PC-9 (cell line): ENCODE measurements at regions not wholly inside any gene's neighbourhood (a gene's known extent, or its start where the extent isn't known, plus 50 kb on each side); places are given as distances from the start of the nearest gene placed in this dataset.
"Not testable (repeated sequence)": the region's sequence is repeated elsewhere in the genome, so short reads cannot be mapped to it uniquely, and the experiment has no call there.

Experiments
- EZH2 ChIP-seq: fragments of 200-600 bp; sonication (generic); IDR thresholded peaks from 2 replicates; pipeline ENCODE4 v1.8.0; 2017; ENCODE audit warnings: antibody characterized with exemption, low read depth
- TF ChIP-seq, protein P1 (sequence below): fragments of 200-600 bp; sonication (generic); conservative IDR thresholded peaks from 2 replicates; pipeline ENCODE4 v1.6.1; 2017; ENCODE audit warnings: mixed run types, antibody characterized with exemption, mild to moderate bottlenecking, moderate library complexity

- not testable (repeated sequence) for TF ChIP-seq EZH2
- TF ChIP-seq, protein P1, sequence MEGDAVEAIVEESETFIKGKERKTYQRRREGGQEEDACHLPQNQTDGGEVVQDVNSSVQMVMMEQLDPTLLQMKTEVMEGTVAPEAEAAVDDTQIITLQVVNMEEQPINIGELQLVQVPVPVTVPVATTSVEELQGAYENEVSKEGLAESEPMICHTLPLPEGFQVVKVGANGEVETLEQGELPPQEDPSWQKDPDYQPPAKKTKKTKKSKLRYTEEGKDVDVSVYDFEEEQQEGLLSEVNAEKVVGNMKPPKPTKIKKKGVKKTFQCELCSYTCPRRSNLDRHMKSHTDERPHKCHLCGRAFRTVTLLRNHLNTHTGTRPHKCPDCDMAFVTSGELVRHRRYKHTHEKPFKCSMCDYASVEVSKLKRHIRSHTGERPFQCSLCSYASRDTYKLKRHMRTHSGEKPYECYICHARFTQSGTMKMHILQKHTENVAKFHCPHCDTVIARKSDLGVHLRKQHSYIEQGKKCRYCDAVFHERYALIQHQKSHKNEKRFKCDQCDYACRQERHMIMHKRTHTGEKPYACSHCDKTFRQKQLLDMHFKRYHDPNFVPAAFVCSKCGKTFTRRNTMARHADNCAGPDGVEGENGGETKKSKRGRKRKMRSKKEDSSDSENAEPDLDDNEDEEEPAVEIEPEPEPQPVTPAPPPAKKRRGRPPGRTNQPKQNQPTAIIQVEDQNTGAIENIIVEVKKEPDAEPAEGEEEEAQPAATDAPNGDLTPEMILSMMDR: not testable (repeated sequence)
Measured at GRCh38 chr4:30869387-30869786, 149.2 kb downstream of the PCDH7 start.
